B cell (primary cell): ENCODE measurements at regions not wholly inside any gene's neighbourhood (a gene's known extent, or its start where the extent isn't known, plus 50 kb on each side); places are given as distances from the start of the nearest gene placed in this dataset.

ENCODE experiments used
- ATAC-seq: fragments of 200-7000 bp; cut with Tn5 transposase; one replicate; pipeline ENCODE4 v1.10.0; 2021; ENCODE audit warnings: low read depth, mild to moderate bottlenecking, moderate number of reproducible peaks, moderate library complexity
- CTCF ChIA-PET: fragments of 350-600 bp; sonication (Branson Sonifier 250); formaldehyde crosslinking; loops from one replicate; lab custom pipeline; 2021; ENCODE audit warnings: antibody characterized with exemption, inconsistent platforms; lab: Charles Lee
- POLR2A ChIA-PET: fragments of 350-600 bp; sonication (Branson Sonifier 250); formaldehyde crosslinking; loops from one replicate; lab custom pipeline; 2021; ENCODE audit warnings: antibody characterized with exemption; lab: Charles Lee
- DNase-seq: peaks from one replicate; pipeline ENCODE4 v3.0.0; 2013
- H2AFZ ChIP-seq: 2 replicates; pipeline ENCODE4 v1.6.1; 2012; ENCODE audit warnings: mild to moderate bottlenecking, low read depth, low read length; ENCODE audit not compliant: insufficient read depth, poor library complexity, severe bottlenecking
- H3K27ac ChIP-seq, 2 donors: 1 replicate in 1 of 2; 2 replicates in 1 of 2; pipeline ENCODE4 v1.5.1; 2012 to 2013; ENCODE audit warnings: low read length in 2 of 2, mild to moderate bottlenecking in 2 of 2, moderate library complexity in 1 of 2
- H3K27me3 ChIP-seq, 4 experiments: fragments of 200-600 bp in 1 of 4; sonication (generic) in 1 of 4; replicated peaks in 1 of 4; 1 replicate in 2 of 4; 2 replicates in 2 of 4; pipeline versions ENCODE4 v1.6.1 to v1.7.0; 2013 to 2016; ENCODE audit warnings: low read length in 3 of 4, mild to moderate bottlenecking in 2 of 4, mixed read lengths in 1 of 4, moderate library complexity in 1 of 4; ENCODE audit not compliant: insufficient read depth in 4 of 4, control insufficient read depth in 3 of 4; ENCODE audit errors: control extremely low read depth in 1 of 4
- H3K36me3 ChIP-seq, 2 experiments: replicated peaks in 1 of 2; 1 replicate in 1 of 2; 2 replicates in 1 of 2; pipeline versions ENCODE4 v1.6.1 to v1.7.1; 2013; ENCODE audit warnings: low read length in 1 of 2; ENCODE audit not compliant: insufficient read depth in 2 of 2, control insufficient read depth in 1 of 2; ENCODE audit errors: control extremely low read depth in 1 of 2, extremely low read depth in 1 of 2
- H3K4me1 ChIP-seq, 2 donors: fragments of 200-600 bp in 1 of 2; sonication (generic) in 1 of 2; 1 replicate in 1 of 2; 2 replicates in 1 of 2; pipeline versions ENCODE4 v1.5.1 to v1.6.1; 2013 to 2017; ENCODE audit warnings: low read length in 2 of 2; ENCODE audit not compliant: control insufficient read depth in 2 of 2, insufficient read depth in 2 of 2
- H3K4me2 ChIP-seq: replicated peaks from 2 replicates; pipeline ENCODE3; 2012; ENCODE audit warnings: mild to moderate bottlenecking, low read depth, low read length; ENCODE audit not compliant: poor library complexity, severe bottlenecking
- H3K4me3 ChIP-seq, 5 experiments: fragments of 200-600 bp in 1 of 5; sonication (generic) in 1 of 5; 1 replicate in 3 of 5; 2 replicates in 2 of 5; pipeline versions ENCODE4 v1.5.1 to v1.7.0; 2011 to 2016; ENCODE audit warnings: low read length in 4 of 5, mild to moderate bottlenecking in 4 of 5, low read depth in 2 of 5, control low read depth in 1 of 5, moderate library complexity in 1 of 5; ENCODE audit not compliant: insufficient read depth in 1 of 5; ENCODE audit errors: control extremely low read depth in 1 of 5, extremely low read depth in 1 of 5
- H3K79me2 ChIP-seq: fragments of 200-600 bp; sonication (generic); one replicate; pipeline ENCODE4 v1.6.0; 2016; ENCODE audit warnings: low read length; ENCODE audit not compliant: control insufficient read depth, insufficient read depth
- H3K9ac ChIP-seq: fragments of 200-600 bp; sonication (generic); 2 replicates; pipeline ENCODE4 v1.6.1; 2017; ENCODE audit warnings: mild to moderate bottlenecking, low read length, moderate library complexity
- H3K9me3 ChIP-seq, 3 donors: one replicate each; pipeline versions ENCODE4 v1.6.1 to v1.7.1; 2013; ENCODE audit warnings: low read length in 2 of 3; ENCODE audit not compliant: control insufficient read depth in 2 of 3, insufficient read depth in 1 of 3; ENCODE audit errors: control extremely low read depth in 1 of 3
- H4K20me1 ChIP-seq: 2 replicates; pipeline ENCODE4 v1.6.0; 2012; ENCODE audit warnings: mild to moderate bottlenecking, low read length; ENCODE audit not compliant: insufficient read depth, control insufficient read depth, poor library complexity, severe bottlenecking
- H3K27ac Mint-ChIP-seq: one replicate; pipeline ENCODE4 v1.8.0; 2021; ENCODE audit warnings: mixed read lengths
- H3K27me3 Mint-ChIP-seq: one replicate; pipeline ENCODE4 v1.8.0; 2021; ENCODE audit warnings: mixed read lengths
- H3K4me1 Mint-ChIP-seq: one replicate; pipeline ENCODE4 v1.8.0; 2021; ENCODE audit warnings: mixed read lengths
- H3K4me3 Mint-ChIP-seq: one replicate; pipeline ENCODE4 v1.8.0; 2021; ENCODE audit warnings: mixed read lengths
- H3K9me3 Mint-ChIP-seq: one replicate; pipeline ENCODE4 v1.8.0; 2022; ENCODE audit warnings: mixed read lengths; ENCODE audit not compliant: insufficient read depth
- CTCF ChIP-seq: fragments of 200-600 bp; IDR thresholded peaks from one replicate; pipeline ENCODE4 v1.8.0; 2022; ENCODE audit warnings: antibody characterized with exemption, mild to moderate bottlenecking
- EZH2 ChIP-seq: IDR thresholded peaks from 2 replicates; pipeline ENCODE4 v1.6.1; 2012; ENCODE audit warnings: borderline replicate concordance, low read depth, mild to moderate bottlenecking, moderate library complexity, low read length; ENCODE audit not compliant: insufficient read depth, poor library complexity, severe bottlenecking
- WGBS: methylation state at CpG from one replicate; pipeline ENCODE4 v1.1.5; 2013; ENCODE audit warnings: missing lambda C conversion rate; ENCODE audit not compliant: insufficient coverage; 5-methylcytosine and 5-hydroxymethylcytosine counted together
- intact Hi-C: fragments of 100-400 bp; cut with micrococcal nuclease; formaldehyde crosslinking; loops from one replicate; pipeline ENCODE4 v1.10.0; 2022

DNA sequence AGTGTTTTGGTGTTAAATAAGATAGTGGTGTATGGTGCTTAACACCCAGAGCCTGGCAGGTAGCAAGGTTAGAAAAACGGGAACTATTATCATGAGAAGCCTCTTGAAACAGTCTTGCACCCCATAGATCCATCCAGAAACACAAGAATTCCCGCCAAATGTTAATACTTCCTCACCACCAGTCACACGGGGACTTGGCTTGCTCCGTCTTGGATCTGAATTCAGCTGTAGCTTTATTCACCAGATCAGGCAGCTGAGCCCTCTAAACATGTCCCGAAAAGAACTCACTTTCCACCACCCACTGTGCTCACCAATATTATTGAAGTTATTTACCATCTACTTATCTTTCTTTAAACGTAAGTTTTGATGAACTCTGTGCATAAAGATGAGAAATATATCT is 101.6 kb upstream of the PTPN3 start:
- DNase-seq (no peak), ATAC-seq (no peak)
- 78% methylated on average over 4 of the region's 6 CpGs for WGBS
- H3K4me3 Mint-ChIP-seq: no peak overlapping the region
- TF ChIP-seq EZH2 (no peak), CTCF (no peak)
- H3K27me3 Mint-ChIP-seq: peaks cover 15% of the 10 kb centered on the region
- Histone ChIP-seq H3K27ac (no peak overlapping the region), H2AFZ (no peak overlapping the region), H3K79me2 (no peaks in the 10 kb centered on the region), H3K9ac (no peak overlapping the region), H3K4me3 (no peak overlapping the region), H3K9me3 (peaks cover 0 to 9% (median 0%) of the 10 kb centered on the region in 3 donors), H3K27me3 (peaks cover 0 to 13% (median 0%) of the 10 kb centered on the region in 4 experiments), H4K20me1 (no peaks in the 10 kb centered on the region), H3K4me1 (no peaks in the 10 kb centered on the region), H3K4me2 (no peak overlapping the region), H3K36me3 (no peaks in the 10 kb centered on the region)
- H3K27ac Mint-ChIP-seq: no peak overlapping the region
- POLR2A ChIA-PET: no interaction called here
- CTCF ChIA-PET: no interaction called here
- no peaks in the 10 kb centered on the region for H3K4me1 Mint-ChIP-seq
- H3K9me3 Mint-ChIP-seq: no peaks in the 10 kb centered on the region
- intact Hi-C loops: no loop called here

- Histone ChIP-seq H3K4me1 (no peaks in the 10 kb centered on the region), H3K4me3 (no peak overlapping the region), H3K79me2 (no peaks in the 10 kb centered on the region), H3K27ac (no peak overlapping the region), H3K9ac (no peak overlapping the region), H3K36me3 (no peaks in the 10 kb centered on the region), H2AFZ (no peak overlapping the region), H4K20me1 (no peaks in the 10 kb centered on the region), H3K27me3 (peaks cover 0 to 13% (median 0%) of the 10 kb centered on the region in 4 experiments), H3K9me3 (peaks cover 0 to 9% (median 0%) of the 10 kb centered on the region in 3 donors), H3K4me2 (no peak overlapping the region)
- Mint-ChIP-seq H3K27me3 (peaks cover 15% of the 10 kb centered on the region), H3K4me3 (no peak overlapping the region), H3K4me1 (no peaks in the 10 kb centered on the region), H3K9me3 (no peaks in the 10 kb centered on the region), H3K27ac (no peak overlapping the region)
- 17% methylated on average over 1 of the region's 2 CpGs for WGBS
- intact Hi-C loops: no loop called here
- DNase-seq: no peak
- ATAC-seq: no peak
- TF ChIP-seq CTCF (no peak), EZH2 (no peak)
- ChIA-PET CTCF (no interaction called here), POLR2A (no interaction called here)
Observed at GRCh38 chr9:109600142-109600541, 102.0 kb upstream of the PTPN3 start.
